OCI-LY1 (cell line): ENCODE measurements at regions not wholly inside any gene's neighbourhood (a gene's known extent, or its start where the extent isn't known, plus 50 kb on each side); places are given as distances from the start of the nearest gene placed in this dataset.

Experiments used
- H2AFZ ChIP-seq: fragments of 200-600 bp; sonication (generic), shearing (Covaris generic); 2 replicates; pipeline ENCODE4 v1.6.0; 2014; ENCODE audit warnings: antibody characterized with exemption, mild to moderate bottlenecking, low read length
- H3F3A ChIP-seq: fragments of 200-600 bp; sonication (generic), shearing (Covaris generic); 2 replicates; pipeline ENCODE4 v1.6.0; 2014; ENCODE audit warnings: mild to moderate bottlenecking, antibody characterized with exemption, low read length, moderate library complexity; ENCODE audit not compliant: insufficient read depth
- H3K27ac ChIP-seq: fragments of 200-600 bp; sonication (generic); 2 replicates; pipeline ENCODE4 v1.5.1; 2014; ENCODE audit warnings: low read length, mixed run types, mild to moderate bottlenecking, low read depth; ENCODE audit not compliant: poor library complexity, severe bottlenecking
- H3K27me3 ChIP-seq: fragments of 200-600 bp; sonication (generic); 2 replicates; pipeline ENCODE4 v1.6.0; 2014; ENCODE audit warnings: antibody characterized with exemption, mild to moderate bottlenecking, low read length, moderate library complexity; ENCODE audit not compliant: insufficient read depth
- H3K36me3 ChIP-seq: fragments of 200-600 bp; sonication (generic); 2 replicates; pipeline ENCODE4 v1.6.1; 2014; ENCODE audit warnings: mild to moderate bottlenecking, antibody characterized with exemption, low read length, moderate library complexity, mixed read lengths; ENCODE audit not compliant: insufficient read depth
- H3K4me1 ChIP-seq: fragments of 200-600 bp; sonication (generic); 2 replicates; pipeline ENCODE4 v1.5.1; 2014; ENCODE audit warnings: mild to moderate bottlenecking, low read length, moderate library complexity; ENCODE audit not compliant: insufficient read depth, severe bottlenecking
- H3K4me2 ChIP-seq: fragments of 200-600 bp; sonication (generic), shearing (Covaris generic); 2 replicates; pipeline ENCODE4 v1.6.1; 2014; ENCODE audit warnings: low read length
- H3K4me3 ChIP-seq: fragments of 200-600 bp; sonication (generic); 2 replicates; pipeline ENCODE4 v1.5.1; 2014; ENCODE audit warnings: low read length, low read depth, mild to moderate bottlenecking, mixed read lengths; ENCODE audit not compliant: poor library complexity, severe bottlenecking
- H3K79me2 ChIP-seq: fragments of 200-600 bp; shearing (Covaris generic); 2 replicates; pipeline ENCODE4 v1.6.1; 2016; ENCODE audit warnings: mixed run types, low read length, mixed read lengths; ENCODE audit not compliant: insufficient read depth
- H3K9ac ChIP-seq: fragments of 200-600 bp; sonication (generic), shearing (Covaris generic); 2 replicates; pipeline ENCODE4 v1.6.1; 2014; ENCODE audit warnings: mild to moderate bottlenecking, low read length, mixed read lengths
- H3K9me2 ChIP-seq: fragments of 200-600 bp; sonication (generic), shearing (Covaris generic); 2 replicates; pipeline ENCODE4 v1.6.1; 2014; ENCODE audit warnings: low read depth, mild to moderate bottlenecking, low read length, mixed read lengths
- H3K9me3 ChIP-seq: fragments of 200-600 bp; shearing (Covaris generic); 2 replicates; pipeline ENCODE4 v1.6.1; 2014; ENCODE audit warnings: low read length, mixed read lengths
- H4K20me1 ChIP-seq: fragments of 200-600 bp; sonication (generic), shearing (Covaris generic); 2 replicates; pipeline ENCODE4 v1.6.0; 2016; ENCODE audit warnings: mild to moderate bottlenecking, low read length; ENCODE audit not compliant: insufficient read depth
- EZH2 ChIP-seq: fragments of 200-600 bp; sonication (generic), shearing (Covaris generic); IDR thresholded peaks from 2 replicates; pipeline ENCODE4 v1.8.0; 2017; ENCODE audit warnings: borderline replicate concordance, mixed run types, mild to moderate bottlenecking, antibody characterized with exemption, low read length, moderate library complexity, mixed read lengths
- TF ChIP-seq, protein P1 (sequence below): fragments of 200-600 bp; sonication (generic), shearing (Covaris generic); IDR thresholded peaks from 2 replicates; pipeline ENCODE4 v1.5.1; 2017; ENCODE audit warnings: mild to moderate bottlenecking, antibody characterized with exemption, low read length, moderate library complexity, mixed read lengths

GRCh38 chr15:25186411-25186810 lies 231.6 kb downstream of the SNRPN start:
- TF ChIP-seq, protein P1, sequence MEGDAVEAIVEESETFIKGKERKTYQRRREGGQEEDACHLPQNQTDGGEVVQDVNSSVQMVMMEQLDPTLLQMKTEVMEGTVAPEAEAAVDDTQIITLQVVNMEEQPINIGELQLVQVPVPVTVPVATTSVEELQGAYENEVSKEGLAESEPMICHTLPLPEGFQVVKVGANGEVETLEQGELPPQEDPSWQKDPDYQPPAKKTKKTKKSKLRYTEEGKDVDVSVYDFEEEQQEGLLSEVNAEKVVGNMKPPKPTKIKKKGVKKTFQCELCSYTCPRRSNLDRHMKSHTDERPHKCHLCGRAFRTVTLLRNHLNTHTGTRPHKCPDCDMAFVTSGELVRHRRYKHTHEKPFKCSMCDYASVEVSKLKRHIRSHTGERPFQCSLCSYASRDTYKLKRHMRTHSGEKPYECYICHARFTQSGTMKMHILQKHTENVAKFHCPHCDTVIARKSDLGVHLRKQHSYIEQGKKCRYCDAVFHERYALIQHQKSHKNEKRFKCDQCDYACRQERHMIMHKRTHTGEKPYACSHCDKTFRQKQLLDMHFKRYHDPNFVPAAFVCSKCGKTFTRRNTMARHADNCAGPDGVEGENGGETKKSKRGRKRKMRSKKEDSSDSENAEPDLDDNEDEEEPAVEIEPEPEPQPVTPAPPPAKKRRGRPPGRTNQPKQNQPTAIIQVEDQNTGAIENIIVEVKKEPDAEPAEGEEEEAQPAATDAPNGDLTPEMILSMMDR: no peak
- no peak for TF ChIP-seq EZH2
- Histone ChIP-seq H3K9me2 (no peaks in the 10 kb centered on the region), H2AFZ (no peak overlapping the region), H3K4me2 (no peak overlapping the region), H3K36me3 (no peaks in the 10 kb centered on the region), H3K4me3 (no peak overlapping the region), H3K9me3 (no peaks in the 10 kb centered on the region), H3K27me3 (no peaks in the 10 kb centered on the region), H3K4me1 (no peaks in the 10 kb centered on the region), H3K79me2 (no peaks in the 10 kb centered on the region), H3K9ac (no peak overlapping the region), H3K27ac (no peak overlapping the region), H4K20me1 (no peaks in the 10 kb centered on the region), H3F3A (no peaks in the 10 kb centered on the region)

DNA sequence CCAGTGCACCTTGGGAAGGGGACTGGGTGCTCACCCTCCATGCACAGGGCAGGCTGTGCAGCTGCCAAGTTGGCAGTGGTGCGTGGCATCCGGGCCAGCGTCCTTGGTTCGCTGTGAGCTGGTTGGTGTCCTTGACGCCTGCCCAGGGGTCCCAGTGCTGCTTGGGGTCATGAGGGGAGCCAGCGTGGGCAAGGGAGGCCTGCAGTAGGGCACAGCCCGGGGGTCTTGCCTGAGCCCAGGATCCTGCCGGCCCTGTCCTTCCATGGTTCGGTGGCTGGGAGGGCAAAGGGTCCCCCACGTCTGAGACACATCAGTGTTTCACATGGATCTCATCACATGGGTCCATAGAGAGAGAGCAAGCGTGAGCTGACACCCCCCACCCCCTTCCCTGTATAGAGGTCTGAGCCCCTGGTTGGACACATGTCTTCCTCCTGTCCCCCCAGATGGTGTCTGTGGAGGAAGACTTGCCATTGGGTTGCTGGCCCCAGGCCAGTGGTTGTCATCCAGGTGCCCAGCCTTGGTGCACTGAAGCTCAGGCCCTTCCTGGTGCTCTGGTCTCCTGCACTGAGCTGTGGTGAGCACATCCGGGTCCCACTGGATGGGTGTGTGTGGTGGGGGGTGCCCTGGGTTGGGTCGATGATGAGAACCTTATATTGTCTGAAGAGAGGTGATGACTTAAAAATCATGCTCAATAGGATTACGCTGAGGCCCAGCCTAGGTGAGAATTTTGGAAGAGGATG lies 232.3 kb downstream of the SNRPN start:
- TF ChIP-seq, protein P1: no peak
- no peak for TF ChIP-seq EZH2
- Histone ChIP-seq H3K9ac (no peak overlapping the region), H2AFZ (no peak overlapping the region), H3F3A (no peaks in the 10 kb centered on the region), H3K79me2 (no peaks in the 10 kb centered on the region), H4K20me1 (no peaks in the 10 kb centered on the region), H3K9me3 (no peaks in the 10 kb centered on the region), H3K4me3 (no peak overlapping the region), H3K36me3 (no peaks in the 10 kb centered on the region), H3K27me3 (no peaks in the 10 kb centered on the region), H3K27ac (no peak overlapping the region), H3K9me2 (no peaks in the 10 kb centered on the region), H3K4me2 (no peak overlapping the region), H3K4me1 (no peaks in the 10 kb centered on the region)

- Histone ChIP-seq H3K4me3 (no peak overlapping the region), H4K20me1 (no peaks in the 10 kb centered on the region), H3K9ac (no peak overlapping the region), H3K4me1 (no peaks in the 10 kb centered on the region), H3K9me3 (no peaks in the 10 kb centered on the region), H2AFZ (no peak overlapping the region), H3K79me2 (no peaks in the 10 kb centered on the region), H3K9me2 (no peaks in the 10 kb centered on the region), H3K36me3 (no peaks in the 10 kb centered on the region), H3K4me2 (no peak overlapping the region), H3K27me3 (no peaks in the 10 kb centered on the region), H3K27ac (no peak overlapping the region), H3F3A (no peaks in the 10 kb centered on the region)
- TF ChIP-seq, protein P1: no peak
- TF ChIP-seq EZH2: no peak
Observed at GRCh38 chr15:25188051-25188450, 233.3 kb downstream of the SNRPN start.
